Right atrium auricular region (tissue), 2 donors: ENCODE measurements at regions not wholly inside any gene's neighbourhood (a gene's known extent, or its start where the extent isn't known, plus 50 kb on each side); places are given as distances from the start of the nearest gene placed in this dataset.
"Not testable (repeated sequence)": the region's sequence is repeated elsewhere in the genome, so short reads cannot be mapped to it uniquely, and the experiment has no call there.

Experiments
- DNase-seq: peaks from one replicate; pipeline ENCODE4 v3.0.0-alpha.2; 2019; ENCODE audit warnings: low spot score
- H3K27ac ChIP-seq, 2 donors: fragments of 200-600 bp; sonication (generic); 1 replicate in 1 of 2; 2 replicates in 1 of 2; pipeline ENCODE4 v1.5.1; 2016 to 2019
- H3K27me3 ChIP-seq, 2 donors: fragments of 200-600 bp; sonication (generic); one replicate each; pipeline versions ENCODE4 v1.5.1 to v1.6.0; 2017 to 2019
- H3K36me3 ChIP-seq: fragments of 200-600 bp; sonication (generic); one replicate; pipeline ENCODE4 v1.5.1; 2016
- H3K4me1 ChIP-seq, 2 donors: fragments of 200-600 bp; sonication (generic); one replicate each; pipeline versions ENCODE4 v1.5.1 to v1.6.0; 2017 to 2019
- H3K4me3 ChIP-seq, 2 donors: fragments of 200-600 bp; sonication (generic); 1 replicate in 1 of 2; 2 replicates in 1 of 2; pipeline ENCODE4 v1.5.1; 2017 to 2019; ENCODE audit warnings: mild to moderate bottlenecking in 1 of 2, moderate library complexity in 1 of 2
- H3K9me3 ChIP-seq, 2 donors: fragments of 200-600 bp; sonication (generic); one replicate each; pipeline ENCODE4 v1.5.1; 2019
- TF ChIP-seq, protein P1 (sequence below), 2 donors: fragments of 200-600 bp; sonication (generic); IDR thresholded peaks; one replicate each; pipeline ENCODE4 v1.5.1; 2019; ENCODE audit warnings: antibody characterized with exemption in 2 of 2

DNA sequence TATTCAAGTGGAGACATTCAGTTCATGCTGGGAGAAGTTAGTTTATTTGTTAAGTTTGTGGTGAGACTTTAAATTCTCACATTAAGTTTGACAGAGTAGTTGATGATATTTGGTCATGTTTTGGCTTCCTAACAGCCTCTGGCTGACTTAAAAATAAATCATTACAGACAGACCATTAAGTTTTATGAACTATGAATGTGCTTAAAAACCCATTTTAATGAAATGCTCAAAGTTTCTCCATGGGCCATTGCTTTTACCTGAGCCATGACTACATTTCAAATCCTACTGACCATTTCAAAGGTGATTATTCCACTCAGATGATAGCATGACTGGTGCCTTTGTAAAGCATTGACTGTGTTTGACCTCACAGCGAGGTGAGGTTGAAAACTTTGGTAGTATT lies 192.7 kb downstream of the LRRC70 start:
- H3K4me1 ChIP-seq, result no peaks in the 10 kb centered on the region
- no peaks in the 10 kb centered on the region for H3K27me3 ChIP-seq
- no peak overlapping the region for H3K27ac ChIP-seq
- no peak overlapping the region for H3K4me3 ChIP-seq
- no peaks in the 10 kb centered on the region for H3K36me3 ChIP-seq
- TF ChIP-seq, protein P1, sequence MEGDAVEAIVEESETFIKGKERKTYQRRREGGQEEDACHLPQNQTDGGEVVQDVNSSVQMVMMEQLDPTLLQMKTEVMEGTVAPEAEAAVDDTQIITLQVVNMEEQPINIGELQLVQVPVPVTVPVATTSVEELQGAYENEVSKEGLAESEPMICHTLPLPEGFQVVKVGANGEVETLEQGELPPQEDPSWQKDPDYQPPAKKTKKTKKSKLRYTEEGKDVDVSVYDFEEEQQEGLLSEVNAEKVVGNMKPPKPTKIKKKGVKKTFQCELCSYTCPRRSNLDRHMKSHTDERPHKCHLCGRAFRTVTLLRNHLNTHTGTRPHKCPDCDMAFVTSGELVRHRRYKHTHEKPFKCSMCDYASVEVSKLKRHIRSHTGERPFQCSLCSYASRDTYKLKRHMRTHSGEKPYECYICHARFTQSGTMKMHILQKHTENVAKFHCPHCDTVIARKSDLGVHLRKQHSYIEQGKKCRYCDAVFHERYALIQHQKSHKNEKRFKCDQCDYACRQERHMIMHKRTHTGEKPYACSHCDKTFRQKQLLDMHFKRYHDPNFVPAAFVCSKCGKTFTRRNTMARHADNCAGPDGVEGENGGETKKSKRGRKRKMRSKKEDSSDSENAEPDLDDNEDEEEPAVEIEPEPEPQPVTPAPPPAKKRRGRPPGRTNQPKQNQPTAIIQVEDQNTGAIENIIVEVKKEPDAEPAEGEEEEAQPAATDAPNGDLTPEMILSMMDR (IDR thresholded peaks at IDR 0.05), result no peak
- no peak for DNase-seq
- no peaks in the 10 kb centered on the region for H3K9me3 ChIP-seq

DNA sequence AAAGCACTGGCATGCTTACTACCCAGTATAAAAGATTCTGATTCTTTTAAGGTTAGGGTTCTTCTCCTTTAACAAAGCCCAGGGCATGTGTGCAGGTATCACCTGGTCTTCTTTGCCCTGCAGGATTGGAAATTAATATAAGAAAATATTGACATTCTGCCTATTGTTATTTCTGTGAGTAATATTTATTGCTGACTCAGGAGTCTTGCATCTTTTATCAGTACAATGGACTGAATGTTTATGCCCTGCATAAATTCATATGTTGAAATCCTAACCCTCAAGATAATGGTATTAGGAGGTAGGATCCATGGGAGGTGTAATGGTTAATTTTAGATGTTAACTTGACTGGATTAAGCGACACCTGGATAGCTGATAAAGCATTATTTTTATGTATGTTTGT lies 189.0 kb downstream of the LRRC70 start:
- Histone ChIP-seq H3K27ac (no peak overlapping the region), H3K27me3 (no peaks in the 10 kb centered on the region), H3K4me3 (no peak overlapping the region), H3K36me3 (no peaks in the 10 kb centered on the region), H3K9me3 (no peaks in the 10 kb centered on the region), H3K4me1 (no peaks in the 10 kb centered on the region)
- TF ChIP-seq, protein P1 (IDR thresholded peaks at IDR 0.05), result no peak
- DNase-seq, result no peak

DNA sequence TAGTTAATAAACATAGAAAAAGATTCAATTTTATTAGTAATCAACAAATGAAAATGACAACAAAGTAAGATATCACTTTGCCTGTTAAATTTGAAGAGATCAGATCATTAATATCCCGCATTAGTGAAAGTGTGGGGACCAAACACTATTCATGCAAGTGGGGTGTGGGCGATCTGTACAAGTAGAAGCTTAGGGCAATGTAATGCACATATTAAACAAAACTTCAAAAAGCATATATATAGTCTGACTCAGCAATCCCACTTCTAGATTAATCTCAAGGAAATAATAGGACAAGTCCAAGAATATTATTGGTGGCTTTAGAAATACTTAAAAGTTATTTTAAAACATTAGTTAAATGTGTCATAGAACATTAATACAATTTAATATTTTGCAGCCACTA lies 188.5 kb downstream of the LRRC70 start:
- no peak for DNase-seq
- H3K4me3 ChIP-seq, result no peak overlapping the region

DNA sequence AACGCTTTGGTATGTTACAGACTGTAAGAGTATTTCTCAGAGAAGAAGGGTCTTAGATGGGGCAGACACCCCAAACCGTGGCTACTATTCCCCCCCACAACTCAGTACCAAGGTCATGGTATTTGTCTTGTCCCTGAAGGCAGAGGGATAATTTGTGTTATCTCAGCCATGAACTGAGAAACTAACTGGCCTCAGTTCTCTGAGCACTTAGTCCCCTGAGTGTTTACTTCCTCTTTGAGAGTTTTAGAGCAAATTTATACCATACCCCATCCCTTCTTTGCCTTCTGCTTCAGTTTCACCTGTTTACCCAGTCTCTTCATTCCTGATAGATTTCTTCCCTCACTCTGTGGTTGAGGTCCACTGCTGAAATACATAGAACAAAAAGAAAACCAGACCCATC lies 183.9 kb downstream of the LRRC70 start:
- Histone ChIP-seq H3K9me3 (no peaks in the 10 kb centered on the region), H3K27ac (no peak overlapping the region), H3K4me3 (no peak overlapping the region), H3K36me3 (no peaks in the 10 kb centered on the region), H3K4me1 (no peaks in the 10 kb centered on the region), H3K27me3 (no peaks in the 10 kb centered on the region)
- no peak for DNase-seq
- TF ChIP-seq, protein P1 (IDR thresholded peaks at IDR 0.05), result no peak

More for the DNA sequence above, 188.5 kb downstream of the LRRC70 start:
- H3K27me3 ChIP-seq, result no peaks in the 10 kb centered on the region
- TF ChIP-seq, protein P1 (IDR thresholded peaks at IDR 0.05), result no peak
- H3K4me1 ChIP-seq, result no peaks in the 10 kb centered on the region
- H3K27ac ChIP-seq, result no peak overlapping the region
- H3K9me3 ChIP-seq, result no peaks in the 10 kb centered on the region
- no peaks in the 10 kb centered on the region for H3K36me3 ChIP-seq

DNA sequence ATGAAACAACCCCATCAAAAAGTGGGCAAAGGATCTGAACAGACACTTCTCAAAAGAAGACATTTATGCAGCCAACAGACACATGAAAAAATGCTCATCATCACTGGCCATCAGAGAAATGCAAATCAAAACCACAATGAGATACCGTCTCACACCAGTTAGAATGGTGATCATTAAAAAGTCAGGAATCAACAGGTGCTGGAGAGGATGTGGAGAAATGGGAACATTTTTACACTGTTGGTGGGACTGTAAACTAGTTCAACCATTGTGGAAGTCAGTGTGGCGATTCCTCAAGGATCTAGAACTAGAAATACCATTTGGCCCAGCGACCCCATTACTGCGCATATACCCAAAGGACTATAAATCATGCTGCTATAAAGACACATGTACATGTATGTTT lies 179.1 kb downstream of the LRRC70 start:
- not testable (repeated sequence) for H3K27ac ChIP-seq

DNA sequence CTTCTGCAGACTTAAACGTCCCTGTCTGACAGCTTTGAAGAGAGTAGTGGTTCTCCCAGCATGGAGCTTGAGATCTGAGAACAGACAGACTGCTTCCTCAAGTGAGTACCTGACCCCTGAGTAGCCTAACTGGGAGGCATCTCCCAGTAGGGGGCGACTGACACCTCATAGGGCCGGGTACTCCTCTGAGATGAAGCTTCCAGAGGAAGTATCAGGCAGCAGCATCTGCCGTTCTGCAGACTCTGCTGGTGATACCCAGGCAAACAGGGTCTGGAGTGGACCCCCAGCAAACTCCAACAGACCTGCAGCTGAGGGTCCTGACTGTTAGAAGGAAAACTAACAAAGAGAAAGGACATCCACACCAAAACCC lies 174.4 kb downstream of the LRRC70 start:
- H3K27me3 ChIP-seq, DNase-seq, H3K4me3 ChIP-seq, H3K9me3 ChIP-seq, H3K4me1 ChIP-seq, H3K36me3 ChIP-seq, H3K27ac ChIP-seq: not testable (repeated sequence)

More for the DNA sequence above, 179.1 kb downstream of the LRRC70 start:
- not testable (repeated sequence) for H3K4me3 ChIP-seq, H3K36me3 ChIP-seq, H3K27me3 ChIP-seq, H3K9me3 ChIP-seq, H3K4me1 ChIP-seq, DNase-seq

DNA sequence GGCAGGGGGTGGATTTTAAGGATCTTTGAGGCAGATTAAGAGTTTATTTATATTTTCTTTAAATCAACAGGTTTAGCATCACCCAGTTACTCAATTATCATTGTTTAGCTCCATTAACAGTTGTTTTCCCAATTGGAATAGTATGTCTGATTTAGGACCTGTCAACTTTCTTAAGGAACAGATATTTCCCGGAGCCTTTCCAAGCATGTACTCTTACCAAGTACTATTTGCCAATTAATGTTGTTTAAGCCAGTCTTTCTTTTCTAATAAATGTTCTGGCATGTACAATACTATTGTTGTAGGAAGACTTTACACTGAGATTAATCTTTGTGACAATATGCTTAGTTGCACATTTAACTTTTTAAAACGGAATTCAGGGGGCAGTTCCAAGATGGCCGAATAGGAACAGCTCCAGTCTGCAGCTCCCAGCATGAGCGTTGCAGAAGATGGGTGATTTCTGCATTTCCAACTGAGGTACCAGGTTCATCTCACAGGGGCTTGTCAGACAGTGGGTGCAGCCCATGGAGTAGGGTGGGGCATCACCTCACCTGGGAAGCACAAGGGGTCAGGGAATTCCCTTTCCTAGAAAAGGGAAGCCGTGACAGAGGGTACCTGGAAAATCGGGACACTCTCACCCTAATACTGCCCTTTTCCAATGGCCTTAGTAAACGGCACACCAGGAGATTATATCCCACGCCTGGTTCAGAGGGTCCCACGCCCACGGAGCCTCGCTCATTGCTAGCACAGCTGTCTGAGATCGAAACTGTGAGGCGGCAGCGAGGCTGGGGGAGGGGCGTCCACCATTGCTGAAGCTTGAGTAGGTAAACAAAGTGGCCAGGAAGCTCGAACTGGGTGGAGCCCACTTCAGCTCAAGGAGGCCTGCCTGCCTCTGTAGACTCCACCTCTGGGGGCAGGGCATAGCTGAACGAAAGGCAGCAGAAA lies 173.7 kb downstream of the LRRC70 start:
- H3K36me3 ChIP-seq, H3K4me1 ChIP-seq, H3K9me3 ChIP-seq, H3K4me3 ChIP-seq, H3K27ac ChIP-seq, DNase-seq, H3K27me3 ChIP-seq: not testable (repeated sequence)
